SU-DHL-6 (cell line): ENCODE measurements at regions not wholly inside any gene's neighbourhood (a gene's known extent, or its start where the extent isn't known, plus 50 kb on each side); places are given as distances from the start of the nearest gene placed in this dataset.

ENCODE experiments used
- H2AFZ ChIP-seq: fragments of 200-600 bp; sonication (generic); 2 replicates; pipeline ENCODE4 v1.6.1; 2014; ENCODE audit warnings: low read depth, mild to moderate bottlenecking, moderate library complexity, mixed read lengths, antibody characterized with exemption, low read length; ENCODE audit not compliant: severe bottlenecking
- H3F3A ChIP-seq: fragments of 200-600 bp; shearing (Covaris generic); 2 replicates; pipeline ENCODE4 v1.6.0; 2016; ENCODE audit warnings: antibody characterized with exemption, mild to moderate bottlenecking; ENCODE audit not compliant: insufficient read depth
- H3K27ac ChIP-seq: fragments of 200-600 bp; sonication (generic); 2 replicates; pipeline ENCODE4 v1.5.1; 2016; ENCODE audit warnings: low read depth, mild to moderate bottlenecking, low read length, moderate library complexity, mixed read lengths
- H3K27me3 ChIP-seq: fragments of 200-600 bp; sonication (generic), shearing (Covaris generic); 2 replicates; pipeline ENCODE4 v1.6.0; 2014; ENCODE audit warnings: mild to moderate bottlenecking, low read length
- H3K36me3 ChIP-seq: fragments of 200-600 bp; sonication (generic); 2 replicates; pipeline ENCODE4 v1.6.1; 2014; ENCODE audit warnings: mild to moderate bottlenecking, low read length, mixed read lengths
- H3K4me2 ChIP-seq: fragments of 300-600, 200-600 bp; shearing (Covaris generic), sonication (generic); 2 replicates; pipeline ENCODE4 v1.6.0; 2014; ENCODE audit warnings: low read length, low read depth, mild to moderate bottlenecking; ENCODE audit not compliant: poor library complexity, severe bottlenecking
- H3K4me3 ChIP-seq: fragments of 200-600 bp; sonication (generic); 2 replicates; pipeline ENCODE4 v1.5.1; 2014; ENCODE audit warnings: antibody characterized with exemption, low read length, mild to moderate bottlenecking, mixed read lengths; ENCODE audit not compliant: insufficient read depth, poor library complexity, severe bottlenecking
- H3K79me2 ChIP-seq: fragments of 200-600 bp; sonication (generic); 2 replicates; pipeline ENCODE4 v1.6.1; 2014; ENCODE audit warnings: mild to moderate bottlenecking, low read length, moderate library complexity; ENCODE audit not compliant: insufficient read depth
- H3K9ac ChIP-seq: fragments of 200-600 bp; sonication (generic); 2 replicates; pipeline ENCODE4 v1.7.0; 2014; ENCODE audit warnings: mild to moderate bottlenecking, low read length
- H3K9me2 ChIP-seq: fragments of 200-600 bp; sonication (generic); replicated peaks from 2 replicates; pipeline ENCODE4 v1.6.1; 2014; ENCODE audit warnings: low read length; ENCODE audit not compliant: insufficient read depth
- H3K9me3 ChIP-seq: fragments of 200-600 bp; sonication (generic); 2 replicates; pipeline ENCODE4 v1.6.1; 2014; ENCODE audit warnings: low read length, mixed read lengths; ENCODE audit not compliant: insufficient read depth
- H4K20me1 ChIP-seq: fragments of 200-600 bp; sonication (generic); 2 replicates; pipeline ENCODE4 v1.6.1; 2014; ENCODE audit warnings: low read depth, mild to moderate bottlenecking, antibody characterized with exemption, low read length, moderate library complexity, mixed read lengths
- EZH2phosphoT487 ChIP-seq: fragments of 200-600 bp; sonication (generic), shearing (Covaris generic); conservative IDR thresholded peaks from 2 replicates; pipeline ENCODE4 v1.6.1; 2018; ENCODE audit warnings: mild to moderate bottlenecking, antibody characterized with exemption, low read length, moderate library complexity, mixed read lengths
- TF ChIP-seq, protein P1 (sequence below): fragments of 200-600 bp; sonication (generic); IDR thresholded peaks from one replicate; pipeline ENCODE4 v1.5.1; 2017; ENCODE audit warnings: antibody characterized with exemption, mild to moderate bottlenecking, low read length, moderate library complexity; ENCODE audit not compliant: insufficient read depth, poor library complexity, severe bottlenecking

DNA sequence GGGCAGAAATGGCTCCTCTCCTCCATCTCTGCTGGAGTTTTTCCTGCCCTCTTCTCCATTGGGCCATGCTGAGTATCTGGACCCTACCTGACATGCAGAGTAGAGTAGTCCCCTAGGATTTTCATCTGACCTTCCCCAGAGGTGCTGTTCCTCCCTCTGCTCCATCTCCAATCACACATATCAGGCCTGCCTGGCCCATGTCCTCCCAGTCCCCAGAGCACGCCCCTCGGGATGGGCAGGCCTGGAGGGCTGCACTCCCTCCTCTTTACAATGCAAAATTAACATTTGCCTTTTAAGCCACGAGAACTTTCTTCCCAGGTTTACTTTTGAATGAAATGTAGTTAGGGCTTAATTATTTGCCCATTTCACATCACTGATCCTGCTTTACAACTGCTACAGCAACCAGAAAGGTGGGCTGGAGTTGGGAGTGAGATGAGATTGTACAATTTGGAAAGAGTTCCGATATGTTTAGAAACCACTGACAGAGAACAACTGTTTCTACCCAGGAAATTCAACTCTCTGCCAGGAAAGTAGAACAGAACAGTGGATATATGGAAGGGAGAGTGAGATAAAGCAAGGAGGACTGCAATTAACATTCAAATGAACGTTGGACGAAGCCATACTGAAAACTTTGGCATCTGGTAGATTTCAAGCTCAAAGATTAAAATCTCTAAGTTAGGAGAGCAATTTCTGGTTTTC is 184.0 kb upstream of the HABP2 start:
- Histone ChIP-seq H3K27ac (no peak overlapping the region), H3K9me3 (no peaks in the 10 kb centered on the region), H3K9ac (no peak overlapping the region), H3K9me2 (no peaks in the 10 kb centered on the region), H4K20me1 (no peaks in the 10 kb centered on the region), H3F3A (no peaks in the 10 kb centered on the region), H3K4me2 (no peak overlapping the region), H3K36me3 (no peaks in the 10 kb centered on the region), H3K79me2 (no peaks in the 10 kb centered on the region), H3K4me3 (no peak overlapping the region), H2AFZ (no peak overlapping the region), H3K27me3 (no peaks in the 10 kb centered on the region)
- no peak for TF ChIP-seq EZH2phosphoT487
- TF ChIP-seq, protein P1, sequence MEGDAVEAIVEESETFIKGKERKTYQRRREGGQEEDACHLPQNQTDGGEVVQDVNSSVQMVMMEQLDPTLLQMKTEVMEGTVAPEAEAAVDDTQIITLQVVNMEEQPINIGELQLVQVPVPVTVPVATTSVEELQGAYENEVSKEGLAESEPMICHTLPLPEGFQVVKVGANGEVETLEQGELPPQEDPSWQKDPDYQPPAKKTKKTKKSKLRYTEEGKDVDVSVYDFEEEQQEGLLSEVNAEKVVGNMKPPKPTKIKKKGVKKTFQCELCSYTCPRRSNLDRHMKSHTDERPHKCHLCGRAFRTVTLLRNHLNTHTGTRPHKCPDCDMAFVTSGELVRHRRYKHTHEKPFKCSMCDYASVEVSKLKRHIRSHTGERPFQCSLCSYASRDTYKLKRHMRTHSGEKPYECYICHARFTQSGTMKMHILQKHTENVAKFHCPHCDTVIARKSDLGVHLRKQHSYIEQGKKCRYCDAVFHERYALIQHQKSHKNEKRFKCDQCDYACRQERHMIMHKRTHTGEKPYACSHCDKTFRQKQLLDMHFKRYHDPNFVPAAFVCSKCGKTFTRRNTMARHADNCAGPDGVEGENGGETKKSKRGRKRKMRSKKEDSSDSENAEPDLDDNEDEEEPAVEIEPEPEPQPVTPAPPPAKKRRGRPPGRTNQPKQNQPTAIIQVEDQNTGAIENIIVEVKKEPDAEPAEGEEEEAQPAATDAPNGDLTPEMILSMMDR = no peak

DNA sequence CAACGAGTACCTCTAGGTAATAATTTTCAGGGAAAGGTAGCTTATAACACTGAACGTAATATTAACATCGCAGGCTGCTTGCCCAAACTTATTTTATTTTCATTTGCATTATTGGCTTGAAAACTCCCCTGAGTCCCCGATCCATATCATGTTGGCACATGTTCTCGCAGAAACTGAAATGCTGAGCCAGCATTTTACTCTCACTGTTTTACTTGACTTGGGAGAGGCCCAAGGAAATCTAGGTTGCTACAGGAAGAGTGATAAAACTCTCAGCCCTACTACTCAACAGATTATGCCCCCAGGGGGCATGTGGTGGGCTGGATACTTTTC is 183.5 kb upstream of the HABP2 start:
- H3K79me2 ChIP-seq = no peaks in the 10 kb centered on the region
- H3K4me3 ChIP-seq = no peak overlapping the region
- H3K9me2 ChIP-seq = no peaks in the 10 kb centered on the region
- H2AFZ ChIP-seq = no peak overlapping the region
- no peaks in the 10 kb centered on the region for H3F3A ChIP-seq
- H3K9ac ChIP-seq = no peak overlapping the region
- H3K9me3 ChIP-seq = no peaks in the 10 kb centered on the region
- no peaks in the 10 kb centered on the region for H3K36me3 ChIP-seq
- H3K27me3 ChIP-seq = no peaks in the 10 kb centered on the region
- no peaks in the 10 kb centered on the region for H4K20me1 ChIP-seq
- H3K27ac ChIP-seq = no peak overlapping the region
- no peak for TF ChIP-seq EZH2phosphoT487
- TF ChIP-seq, protein P1 = no peak
- no peak overlapping the region for H3K4me2 ChIP-seq

DNA sequence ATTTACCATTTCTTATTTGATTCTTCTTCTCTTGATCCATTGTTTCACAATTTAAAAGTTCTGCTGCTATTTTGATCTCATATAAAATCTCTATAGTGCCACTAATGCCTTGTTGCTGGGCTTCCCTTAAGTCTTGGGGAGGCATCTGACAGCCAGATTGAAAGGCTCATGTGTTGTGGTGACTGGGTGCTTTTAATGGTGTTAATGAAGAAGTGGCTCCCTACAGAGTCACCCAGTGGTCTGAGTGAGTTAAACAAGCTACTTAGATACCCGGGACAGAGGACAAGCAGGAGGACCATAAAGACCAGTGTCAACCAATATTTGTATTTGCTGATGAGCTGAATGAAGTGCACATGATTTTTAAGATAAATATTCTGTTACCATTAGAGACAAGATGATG is 176.4 kb upstream of the HABP2 start:
- Histone ChIP-seq H3K9me3 (no peaks in the 10 kb centered on the region), H3K79me2 (no peaks in the 10 kb centered on the region), H3K36me3 (no peaks in the 10 kb centered on the region), H2AFZ (no peak overlapping the region), H3K27ac (no peak overlapping the region), H3K27me3 (no peaks in the 10 kb centered on the region), H3K9me2 (no peaks in the 10 kb centered on the region), H3K9ac (no peak overlapping the region), H3F3A (no peaks in the 10 kb centered on the region), H4K20me1 (no peaks in the 10 kb centered on the region), H3K4me3 (no peak overlapping the region), H3K4me2 (no peak overlapping the region)
- no peak for TF ChIP-seq EZH2phosphoT487

DNA sequence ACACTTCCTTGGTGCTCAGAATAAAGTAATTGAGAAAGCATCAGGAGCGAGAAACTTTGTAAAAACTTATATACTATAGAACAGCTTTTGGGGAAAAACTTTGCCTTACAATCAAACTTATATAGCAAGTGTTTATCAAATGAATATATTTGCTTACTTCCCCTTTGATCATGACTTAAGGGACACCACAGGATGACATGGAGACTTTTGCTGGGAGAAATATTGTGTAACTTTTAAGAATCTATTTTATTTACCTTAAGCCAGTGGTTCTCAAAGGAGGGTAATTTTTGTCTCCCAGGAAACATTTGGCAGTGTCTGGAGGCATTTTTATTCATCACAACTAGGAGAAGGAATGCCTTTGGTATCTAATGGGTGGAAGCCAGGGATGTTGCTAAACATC is 173.8 kb upstream of the HABP2 start:
- H2AFZ ChIP-seq = no peak overlapping the region
- H3K27me3 ChIP-seq = no peaks in the 10 kb centered on the region
- no peak overlapping the region for H3K4me3 ChIP-seq
- no peak overlapping the region for H3K9ac ChIP-seq
- H3F3A ChIP-seq = no peaks in the 10 kb centered on the region
- no peak overlapping the region for H3K27ac ChIP-seq
- no peak overlapping the region for H3K4me2 ChIP-seq
- no peaks in the 10 kb centered on the region for H3K79me2 ChIP-seq
- H3K36me3 ChIP-seq = no peaks in the 10 kb centered on the region
- no peak for TF ChIP-seq EZH2phosphoT487
- TF ChIP-seq, protein P1 = no peak
- H3K9me2 ChIP-seq = no peaks in the 10 kb centered on the region
- H3K9me3 ChIP-seq = no peaks in the 10 kb centered on the region
- H4K20me1 ChIP-seq = no peaks in the 10 kb centered on the region
